ENCODE measurements at regions not wholly inside any gene's neighbourhood (a gene's known extent, or its start where the extent isn't known, plus 50 kb on each side); places are given as distances from the start of the nearest gene placed in this dataset.

- DNase-seq (ENCODE audit: low spot score): no peak
Measured at GRCh38 chr9:80839821-80840675, 849.3 kb downstream of the TLE1 start.

GRCh38 chr9:80836013-80836412 is 853.3 kb downstream of the TLE1 start:
- peak; percentile 22 for DNase-seq (ENCODE audit: low spot score)

- DNase-seq (ENCODE audit: low spot score): no peak
Measured at GRCh38 chr9:80831751-80832150, 857.6 kb downstream of the TLE1 start.

GRCh38 chr9:80811656-80812055 is 877.7 kb downstream of the TLE1 start:
- DNase-seq (ENCODE audit: low spot score): no peak

- no peak for DNase-seq (ENCODE audit: low spot score)
Measured at GRCh38 chr9:80811003-80811402, 878.3 kb downstream of the TLE1 start.

GRCh38 chr9:80806671-80807070 is 882.7 kb downstream of the TLE1 start:
- no peak for DNase-seq (ENCODE audit: low spot score)

GRCh38 chr9:80804873-80805272 is 884.5 kb downstream of the TLE1 start:
- no peak for DNase-seq (ENCODE audit: low spot score)

- DNase-seq (ENCODE audit: low spot score): no peak
Measured at GRCh38 chr9:80797831-80798688, 891.3 kb downstream of the TLE1 start.

- no peak for DNase-seq (ENCODE audit: low spot score)
Measured at GRCh38 chr9:80797101-80797829, 892.1 kb downstream of the TLE1 start.

GRCh38 chr9:80796632-80797031 is 892.7 kb downstream of the TLE1 start:
- DNase-seq (ENCODE audit: low spot score): no peak

- DNase-seq (ENCODE audit: low spot score): no peak
Measured at GRCh38 chr9:80794197-80794596, 895.1 kb downstream of the TLE1 start.

- no peak for DNase-seq (ENCODE audit: low spot score)
Measured at GRCh38 chr9:80793706-80794105, 895.6 kb downstream of the TLE1 start.

GRCh38 chr9:80792726-80793125 is 896.6 kb downstream of the TLE1 start:
- DNase-seq (ENCODE audit: low spot score): no peak

- no peak for DNase-seq (ENCODE audit: low spot score)
Measured at GRCh38 chr9:80791836-80792235, 897.5 kb downstream of the TLE1 start.

GRCh38 chr9:80790764-80791163 is 898.6 kb downstream of the TLE1 start:
- no peak for DNase-seq (ENCODE audit: low spot score)

- no peak for DNase-seq (ENCODE audit: low spot score)
Measured at GRCh38 chr9:80789831-80790230, 899.5 kb downstream of the TLE1 start.

GRCh38 chr9:80787636-80788035 is 901.7 kb downstream of the TLE1 start:
- no peak for DNase-seq (ENCODE audit: low spot score)

GRCh38 chr9:80784647-80785046 is 904.7 kb downstream of the TLE1 start:
- DNase-seq (ENCODE audit: low spot score): no peak

- DNase-seq (ENCODE audit: low spot score): no peak
Measured at GRCh38 chr9:80775971-80776370, 913.4 kb downstream of the TLE1 start.

- DNase-seq (ENCODE audit: low spot score): peak; percentile 10
Measured at GRCh38 chr9:80775530-80775929, 913.8 kb downstream of the TLE1 start.

GRCh38 chr9:80771555-80772347 is 917.6 kb downstream of the TLE1 start:
- no peak for DNase-seq (ENCODE audit: low spot score)

- DNase-seq (ENCODE audit: low spot score): no peak
Measured at GRCh38 chr9:80763536-80763935, 925.8 kb downstream of the TLE1 start.
